CD4-positive, alpha-beta T cell (primary cell): ENCODE measurements at regions not wholly inside any gene's neighbourhood (a gene's known extent, or its start where the extent isn't known, plus 50 kb on each side); places are given as distances from the start of the nearest gene placed in this dataset.

Experiments
- ATAC-seq: fragments of 200-7000 bp; cut with Tn5 transposase; one replicate; pipeline ENCODE4 v1.10.0; 2022; ENCODE audit warnings: mild to moderate bottlenecking; ENCODE audit not compliant: poor library complexity
- CTCF ChIA-PET: fragments of 350-600 bp; sonication (Branson Sonifier 250); formaldehyde crosslinking; loops from one replicate; lab custom pipeline; 2021; ENCODE audit warnings: antibody characterized with exemption, inconsistent platforms; lab: Charles Lee
- POLR2A ChIA-PET: fragments of 350-600 bp; sonication (Branson Sonifier 250); formaldehyde crosslinking; loops from one replicate; lab custom pipeline; 2021; ENCODE audit warnings: antibody characterized with exemption, inconsistent platforms; lab: Charles Lee
- DNase-seq, 14 experiments: peaks; one replicate each; pipeline ENCODE4 v3.0.0-alpha.2; 2013 to 2020; ENCODE audit warnings: mixed read lengths in 2 of 14
- H3K27ac ChIP-seq, 2 donors: one replicate each; pipeline versions ENCODE4 v1.5.1 to v1.7.0; 2013; ENCODE audit warnings: low read length in 2 of 2, low read depth in 1 of 2, mild to moderate bottlenecking in 1 of 2
- H3K27me3 ChIP-seq, 2 experiments: 1 replicate in 1 of 2; 2 replicates in 1 of 2; pipeline versions ENCODE4 v1.6.1 to v1.7.0; 2013; ENCODE audit warnings: low read length in 2 of 2, control low read depth in 1 of 2, mild to moderate bottlenecking in 1 of 2, moderate library complexity in 1 of 2; ENCODE audit not compliant: insufficient read depth in 2 of 2, control insufficient read depth in 1 of 2
- H3K36me3 ChIP-seq: one replicate; pipeline ENCODE4 v1.6.1; 2013; ENCODE audit warnings: low read length, control low read depth; ENCODE audit not compliant: insufficient read depth
- H3K4me1 ChIP-seq: one replicate; pipeline ENCODE4 v1.6.1; 2013; ENCODE audit warnings: low read length, control low read depth; ENCODE audit not compliant: insufficient read depth
- H3K4me3 ChIP-seq: one replicate; pipeline ENCODE4 v1.5.1; 2013; ENCODE audit warnings: mild to moderate bottlenecking, low read length, moderate library complexity
- H3K9me3 ChIP-seq, 2 experiments: 1 replicate in 1 of 2; 2 replicates in 1 of 2; pipeline versions ENCODE4 v1.6.1 to v1.7.0; 2013; ENCODE audit warnings: low read length in 2 of 2, mild to moderate bottlenecking in 2 of 2, control low read depth in 1 of 2, moderate library complexity in 1 of 2; ENCODE audit not compliant: control insufficient read depth in 1 of 2, insufficient read depth in 1 of 2
- H3K27ac Mint-ChIP-seq: one replicate; pipeline ENCODE4 v1.8.0; 2020; ENCODE audit warnings: mixed read lengths
- H3K27me3 Mint-ChIP-seq: one replicate; pipeline ENCODE4 v1.8.0; 2021; ENCODE audit warnings: mixed read lengths
- H3K36me3 Mint-ChIP-seq: one replicate; pipeline ENCODE4 v1.8.0; 2021; ENCODE audit warnings: low read depth, mixed read lengths
- H3K4me1 Mint-ChIP-seq: one replicate; pipeline ENCODE4 v1.8.0; 2021; ENCODE audit warnings: low read depth, mixed read lengths
- H3K4me3 Mint-ChIP-seq: one replicate; pipeline ENCODE4 v1.8.0; 2020; ENCODE audit warnings: mild to moderate bottlenecking, mixed read lengths
- H3K9me3 Mint-ChIP-seq: one replicate; pipeline ENCODE4 v1.8.0; 2020; ENCODE audit warnings: mixed read lengths
- intact Hi-C, 2 experiments: fragments of 100-400 bp; cut with DNase I in 1 of 2; cut with micrococcal nuclease in 1 of 2; formaldehyde crosslinking; loops; one replicate each; pipeline versions ENCODE4 v1.15.1 to v1.9.0; 2023 to 2025; cut with DNase I, micrococcal nuclease
- TF ChIP-seq, protein P1 (sequence below): fragments of 200-600 bp; IDR thresholded peaks from one replicate; pipeline ENCODE4 v1.8.0; 2022; ENCODE audit warnings: antibody characterized with exemption, mild to moderate bottlenecking

DNA sequence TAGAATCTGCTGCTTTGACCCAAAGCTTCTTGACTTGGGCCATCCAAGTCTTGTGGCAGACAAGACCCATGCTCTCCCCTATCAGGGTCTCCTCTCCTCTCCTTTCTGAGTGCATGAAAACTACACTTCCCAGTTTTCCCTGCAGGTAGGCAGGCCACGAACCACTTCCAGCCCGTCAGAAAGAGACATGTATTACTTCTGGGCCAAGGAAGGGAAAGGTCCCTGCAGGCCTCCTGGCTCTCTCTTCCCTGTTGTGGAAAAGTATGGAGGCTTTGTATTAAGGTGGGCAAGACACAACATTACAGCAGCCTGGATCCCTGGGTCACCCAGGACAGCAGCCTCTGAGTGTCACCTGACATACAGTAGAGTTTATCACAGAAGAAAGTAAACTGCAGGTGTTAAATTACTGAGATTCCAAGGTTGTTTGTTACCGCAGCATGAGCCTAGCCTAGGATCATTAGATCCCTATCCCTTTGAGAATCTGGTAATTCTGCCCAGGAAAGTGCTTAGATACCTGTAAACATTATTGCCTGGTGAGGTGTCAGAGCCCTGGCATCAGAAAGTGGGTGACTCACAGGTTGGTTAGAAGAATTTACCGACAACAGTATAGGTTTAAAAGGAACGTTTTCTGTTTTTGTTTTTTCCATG lies 717.3 kb downstream of the MATN1 start:
- H3K4me1 ChIP-seq, result no peaks in the 10 kb centered on the region
- Mint-ChIP-seq H3K27me3 (peaks cover 7% of the 10 kb centered on the region), H3K4me1 (no peaks in the 10 kb centered on the region), H3K4me3 (no peak overlapping the region), H3K36me3 (no peaks in the 10 kb centered on the region), H3K9me3 (no peaks in the 10 kb centered on the region), H3K27ac (no peak overlapping the region)
- no peaks in the 10 kb centered on the region for H3K27me3 ChIP-seq
- H3K9me3 ChIP-seq, result peaks cover 0 to 10% of the 10 kb centered on the region in 2 experiments
- ChIA-PET POLR2A (no interaction called here), CTCF (no interaction called here)
- H3K4me3 ChIP-seq, result no peak overlapping the region
- no peak overlapping the region for H3K27ac ChIP-seq
- DNase-seq (no peak), ATAC-seq (no peak)
- intact Hi-C loops, result no loop called here
- TF ChIP-seq, protein P1, sequence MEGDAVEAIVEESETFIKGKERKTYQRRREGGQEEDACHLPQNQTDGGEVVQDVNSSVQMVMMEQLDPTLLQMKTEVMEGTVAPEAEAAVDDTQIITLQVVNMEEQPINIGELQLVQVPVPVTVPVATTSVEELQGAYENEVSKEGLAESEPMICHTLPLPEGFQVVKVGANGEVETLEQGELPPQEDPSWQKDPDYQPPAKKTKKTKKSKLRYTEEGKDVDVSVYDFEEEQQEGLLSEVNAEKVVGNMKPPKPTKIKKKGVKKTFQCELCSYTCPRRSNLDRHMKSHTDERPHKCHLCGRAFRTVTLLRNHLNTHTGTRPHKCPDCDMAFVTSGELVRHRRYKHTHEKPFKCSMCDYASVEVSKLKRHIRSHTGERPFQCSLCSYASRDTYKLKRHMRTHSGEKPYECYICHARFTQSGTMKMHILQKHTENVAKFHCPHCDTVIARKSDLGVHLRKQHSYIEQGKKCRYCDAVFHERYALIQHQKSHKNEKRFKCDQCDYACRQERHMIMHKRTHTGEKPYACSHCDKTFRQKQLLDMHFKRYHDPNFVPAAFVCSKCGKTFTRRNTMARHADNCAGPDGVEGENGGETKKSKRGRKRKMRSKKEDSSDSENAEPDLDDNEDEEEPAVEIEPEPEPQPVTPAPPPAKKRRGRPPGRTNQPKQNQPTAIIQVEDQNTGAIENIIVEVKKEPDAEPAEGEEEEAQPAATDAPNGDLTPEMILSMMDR, result no peak
- H3K36me3 ChIP-seq, result no peaks in the 10 kb centered on the region

DNA sequence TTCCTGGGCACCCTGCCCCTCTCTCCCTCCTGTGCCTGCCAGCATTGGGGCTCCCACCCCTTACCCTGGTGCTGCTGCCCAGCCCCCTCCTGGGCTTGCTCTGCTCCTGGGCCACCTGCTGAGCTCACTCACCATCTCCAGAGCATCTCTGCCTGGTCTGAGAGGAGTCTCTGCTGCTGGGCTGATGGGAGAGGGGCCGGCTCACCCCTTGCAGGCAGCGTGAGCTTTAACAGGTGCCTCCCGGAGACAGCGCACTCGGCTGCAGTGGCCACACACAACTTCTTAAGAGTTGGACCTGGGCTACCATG lies 721.7 kb downstream of the MATN1 start:
- Histone ChIP-seq H3K27ac (no peak overlapping the region), H3K4me3 (no peak overlapping the region), H3K4me1 (no peaks in the 10 kb centered on the region), H3K9me3 (peaks cover 0 to 11% of the 10 kb centered on the region in 2 experiments), H3K27me3 (no peaks in the 10 kb centered on the region), H3K36me3 (no peaks in the 10 kb centered on the region)
- ChIA-PET CTCF (no interaction called here), POLR2A (no interaction called here)
- ATAC-seq (no peak), DNase-seq (peak in 1 of 14 experiments; percentile 5)
- no peaks in the 10 kb centered on the region for H3K27me3 Mint-ChIP-seq
- TF ChIP-seq, protein P1, result no peak
- no peaks in the 10 kb centered on the region for H3K4me1 Mint-ChIP-seq
- no peak overlapping the region for H3K4me3 Mint-ChIP-seq
- intact Hi-C loops, result no loop called here
- no peaks in the 10 kb centered on the region for H3K36me3 Mint-ChIP-seq
- no peak overlapping the region for H3K27ac Mint-ChIP-seq
- no peaks in the 10 kb centered on the region for H3K9me3 Mint-ChIP-seq

DNA sequence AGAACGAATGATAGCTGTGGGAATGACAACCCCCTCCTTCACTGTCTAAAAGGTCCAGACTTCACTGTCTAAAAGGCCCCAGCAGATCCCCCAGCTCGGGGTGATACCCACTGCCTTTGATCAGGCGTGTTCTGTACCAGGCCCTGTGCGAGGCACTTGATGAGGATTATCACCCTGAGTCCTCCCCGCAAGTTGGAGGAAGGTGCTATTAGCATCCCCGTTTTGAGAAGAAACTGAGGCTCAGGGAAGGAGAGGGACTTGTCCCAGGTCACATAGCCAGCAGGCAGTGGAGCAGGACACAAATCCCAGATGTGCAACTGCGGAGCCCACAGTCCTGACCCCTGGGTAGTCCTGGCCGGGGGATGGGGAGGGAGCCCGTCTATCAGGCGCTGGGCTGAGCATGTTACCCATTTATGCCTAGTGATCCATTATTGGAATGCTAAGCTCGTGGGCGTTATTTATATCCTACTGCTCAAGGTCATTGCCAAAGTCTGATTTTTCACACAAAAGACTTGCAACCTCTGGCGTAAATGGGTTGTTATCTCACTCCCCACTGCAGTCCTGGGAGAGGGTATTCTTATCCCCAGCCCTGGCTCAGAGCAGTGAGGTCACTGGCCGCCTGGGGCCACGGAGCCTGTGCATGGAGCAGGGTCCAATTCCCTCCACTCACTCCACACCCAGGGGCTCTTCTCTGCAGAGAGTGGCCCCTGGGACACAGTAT lies 722.2 kb downstream of the MATN1 start:
- H3K9me3 ChIP-seq, result peaks cover 0 to 11% of the 10 kb centered on the region in 2 experiments
- peaks cover under 1% of the 10 kb centered on the region for H3K27me3 Mint-ChIP-seq
- H3K4me1 Mint-ChIP-seq, result no peaks in the 10 kb centered on the region
- H3K9me3 Mint-ChIP-seq, result no peaks in the 10 kb centered on the region
- H3K4me1 ChIP-seq, result no peaks in the 10 kb centered on the region
- no peak overlapping the region for H3K27ac ChIP-seq
- no peaks in the 10 kb centered on the region for H3K36me3 Mint-ChIP-seq
- ChIA-PET CTCF (no interaction called here), POLR2A (no interaction called here)
- H3K36me3 ChIP-seq, result no peaks in the 10 kb centered on the region
- H3K4me3 ChIP-seq, result no peak overlapping the region
- DNase-seq (no peak), ATAC-seq (no peak)
- intact Hi-C loops, result no loop called here
- H3K27me3 ChIP-seq, result no peaks in the 10 kb centered on the region
- H3K4me3 Mint-ChIP-seq, result no peak overlapping the region
- TF ChIP-seq, protein P1, result no peak
- no peak overlapping the region for H3K27ac Mint-ChIP-seq
